ENCODE measurements at regions not wholly inside any gene's neighbourhood (a gene's known extent, or its start where the extent isn't known, plus 50 kb on each side); places are given as distances from the start of the nearest gene placed in this dataset.

DNA sequence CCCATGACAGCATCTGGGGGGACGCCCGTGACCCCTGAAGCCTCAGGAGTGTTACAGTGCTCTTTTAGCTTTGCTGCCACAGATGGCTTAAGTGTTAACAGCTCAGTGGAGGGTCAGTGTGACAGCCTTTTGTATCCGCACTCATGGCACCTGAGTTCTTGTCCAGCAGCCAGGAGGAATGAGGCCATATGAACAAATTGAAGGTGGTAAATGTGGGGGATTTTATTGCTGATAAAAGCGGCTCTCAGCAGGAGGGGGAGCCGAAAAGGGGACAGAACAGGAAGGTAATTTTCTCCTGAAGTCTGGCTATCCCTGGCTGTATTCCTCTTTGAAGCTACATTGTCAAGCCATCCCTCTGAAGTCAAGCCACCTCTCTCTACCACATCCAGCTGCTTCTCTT, 441.0 kb downstream of the RAPGEF2 start (continued):
- TF ChIP-seq, protein P1, sequence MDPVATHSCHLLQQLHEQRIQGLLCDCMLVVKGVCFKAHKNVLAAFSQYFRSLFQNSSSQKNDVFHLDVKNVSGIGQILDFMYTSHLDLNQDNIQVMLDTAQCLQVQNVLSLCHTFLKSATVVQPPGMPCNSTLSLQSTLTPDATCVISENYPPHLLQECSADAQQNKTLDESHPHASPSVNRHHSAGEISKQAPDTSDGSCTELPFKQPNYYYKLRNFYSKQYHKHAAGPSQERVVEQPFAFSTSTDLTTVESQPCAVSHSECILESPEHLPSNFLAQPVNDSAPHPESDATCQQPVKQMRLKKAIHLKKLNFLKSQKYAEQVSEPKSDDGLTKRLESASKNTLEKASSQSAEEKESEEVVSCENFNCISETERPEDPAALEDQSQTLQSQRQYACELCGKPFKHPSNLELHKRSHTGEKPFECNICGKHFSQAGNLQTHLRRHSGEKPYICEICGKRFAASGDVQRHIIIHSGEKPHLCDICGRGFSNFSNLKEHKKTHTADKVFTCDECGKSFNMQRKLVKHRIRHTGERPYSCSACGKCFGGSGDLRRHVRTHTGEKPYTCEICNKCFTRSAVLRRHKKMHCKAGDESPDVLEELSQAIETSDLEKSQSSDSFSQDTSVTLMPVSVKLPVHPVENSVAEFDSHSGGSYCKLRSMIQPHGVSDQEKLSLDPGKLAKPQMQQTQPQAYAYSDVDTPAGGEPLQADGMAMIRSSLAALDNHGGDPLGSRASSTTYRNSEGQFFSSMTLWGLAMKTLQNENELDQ (CRISPR knock-in tag; IDR thresholded peaks at IDR 0.05; ENCODE audit: borderline replicate concordance), result no peak
- TF ChIP-seq, protein P2, sequence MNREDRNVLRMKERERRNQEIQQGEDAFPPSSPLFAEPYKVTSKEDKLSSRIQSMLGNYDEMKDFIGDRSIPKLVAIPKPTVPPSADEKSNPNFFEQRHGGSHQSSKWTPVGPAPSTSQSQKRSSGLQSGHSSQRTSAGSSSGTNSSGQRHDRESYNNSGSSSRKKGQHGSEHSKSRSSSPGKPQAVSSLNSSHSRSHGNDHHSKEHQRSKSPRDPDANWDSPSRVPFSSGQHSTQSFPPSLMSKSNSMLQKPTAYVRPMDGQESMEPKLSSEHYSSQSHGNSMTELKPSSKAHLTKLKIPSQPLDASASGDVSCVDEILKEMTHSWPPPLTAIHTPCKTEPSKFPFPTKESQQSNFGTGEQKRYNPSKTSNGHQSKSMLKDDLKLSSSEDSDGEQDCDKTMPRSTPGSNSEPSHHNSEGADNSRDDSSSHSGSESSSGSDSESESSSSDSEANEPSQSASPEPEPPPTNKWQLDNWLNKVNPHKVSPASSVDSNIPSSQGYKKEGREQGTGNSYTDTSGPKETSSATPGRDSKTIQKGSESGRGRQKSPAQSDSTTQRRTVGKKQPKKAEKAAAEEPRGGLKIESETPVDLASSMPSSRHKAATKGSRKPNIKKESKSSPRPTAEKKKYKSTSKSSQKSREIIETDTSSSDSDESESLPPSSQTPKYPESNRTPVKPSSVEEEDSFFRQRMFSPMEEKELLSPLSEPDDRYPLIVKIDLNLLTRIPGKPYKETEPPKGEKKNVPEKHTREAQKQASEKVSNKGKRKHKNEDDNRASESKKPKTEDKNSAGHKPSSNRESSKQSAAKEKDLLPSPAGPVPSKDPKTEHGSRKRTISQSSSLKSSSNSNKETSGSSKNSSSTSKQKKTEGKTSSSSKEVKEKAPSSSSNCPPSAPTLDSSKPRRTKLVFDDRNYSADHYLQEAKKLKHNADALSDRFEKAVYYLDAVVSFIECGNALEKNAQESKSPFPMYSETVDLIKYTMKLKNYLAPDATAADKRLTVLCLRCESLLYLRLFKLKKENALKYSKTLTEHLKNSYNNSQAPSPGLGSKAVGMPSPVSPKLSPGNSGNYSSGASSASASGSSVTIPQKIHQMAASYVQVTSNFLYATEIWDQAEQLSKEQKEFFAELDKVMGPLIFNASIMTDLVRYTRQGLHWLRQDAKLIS (CRISPR knock-in tag; IDR thresholded peaks at IDR 0.05), result no peak
- TF ChIP-seq, protein P3, sequence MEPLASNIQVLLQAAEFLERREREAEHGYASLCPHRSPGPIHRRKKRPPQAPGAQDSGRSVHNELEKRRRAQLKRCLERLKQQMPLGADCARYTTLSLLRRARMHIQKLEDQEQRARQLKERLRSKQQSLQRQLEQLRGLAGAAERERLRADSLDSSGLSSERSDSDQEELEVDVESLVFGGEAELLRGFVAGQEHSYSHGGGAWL (CRISPR knock-in tag; IDR thresholded peaks at IDR 0.05), result no peak
- TF ChIP-seq CBX1 (IDR thresholded peaks at IDR 0.05; ENCODE audit: low read depth) (no peak), GATAD2A (CRISPR knock-in tag; IDR thresholded peaks at IDR 0.05) (no peak)
- TF ChIP-seq, protein P4, sequence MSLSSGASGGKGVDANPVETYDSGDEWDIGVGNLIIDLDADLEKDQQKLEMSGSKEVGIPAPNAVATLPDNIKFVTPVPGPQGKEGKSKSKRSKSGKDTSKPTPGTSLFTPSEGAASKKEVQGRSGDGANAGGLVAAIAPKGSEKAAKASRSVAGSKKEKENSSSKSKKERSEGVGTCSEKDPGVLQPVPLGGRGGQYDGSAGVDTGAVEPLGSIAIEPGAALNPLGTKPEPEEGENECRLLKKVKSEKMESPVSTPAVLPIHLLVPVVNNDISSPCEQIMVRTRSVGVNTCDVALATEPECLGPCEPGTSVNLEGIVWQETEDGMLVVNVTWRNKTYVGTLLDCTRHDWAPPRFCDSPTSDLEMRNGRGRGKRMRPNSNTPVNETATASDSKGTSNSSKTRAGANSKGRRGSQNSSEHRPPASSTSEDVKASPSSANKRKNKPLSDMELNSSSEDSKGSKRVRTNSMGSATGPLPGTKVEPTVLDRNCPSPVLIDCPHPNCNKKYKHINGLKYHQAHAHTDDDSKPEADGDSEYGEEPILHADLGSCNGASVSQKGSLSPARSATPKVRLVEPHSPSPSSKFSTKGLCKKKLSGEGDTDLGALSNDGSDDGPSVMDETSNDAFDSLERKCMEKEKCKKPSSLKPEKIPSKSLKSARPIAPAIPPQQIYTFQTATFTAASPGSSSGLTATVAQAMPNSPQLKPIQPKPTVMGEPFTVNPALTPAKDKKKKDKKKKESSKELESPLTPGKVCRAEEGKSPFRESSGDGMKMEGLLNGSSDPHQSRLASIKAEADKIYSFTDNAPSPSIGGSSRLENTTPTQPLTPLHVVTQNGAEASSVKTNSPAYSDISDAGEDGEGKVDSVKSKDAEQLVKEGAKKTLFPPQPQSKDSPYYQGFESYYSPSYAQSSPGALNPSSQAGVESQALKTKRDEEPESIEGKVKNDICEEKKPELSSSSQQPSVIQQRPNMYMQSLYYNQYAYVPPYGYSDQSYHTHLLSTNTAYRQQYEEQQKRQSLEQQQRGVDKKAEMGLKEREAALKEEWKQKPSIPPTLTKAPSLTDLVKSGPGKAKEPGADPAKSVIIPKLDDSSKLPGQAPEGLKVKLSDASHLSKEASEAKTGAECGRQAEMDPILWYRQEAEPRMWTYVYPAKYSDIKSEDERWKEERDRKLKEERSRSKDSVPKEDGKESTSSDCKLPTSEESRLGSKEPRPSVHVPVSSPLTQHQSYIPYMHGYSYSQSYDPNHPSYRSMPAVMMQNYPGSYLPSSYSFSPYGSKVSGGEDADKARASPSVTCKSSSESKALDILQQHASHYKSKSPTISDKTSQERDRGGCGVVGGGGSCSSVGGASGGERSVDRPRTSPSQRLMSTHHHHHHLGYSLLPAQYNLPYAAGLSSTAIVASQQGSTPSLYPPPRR (CRISPR knock-in tag; IDR thresholded peaks at IDR 0.05; ENCODE audit: borderline replicate concordance), result no peak
- TF ChIP-seq, protein P5, sequence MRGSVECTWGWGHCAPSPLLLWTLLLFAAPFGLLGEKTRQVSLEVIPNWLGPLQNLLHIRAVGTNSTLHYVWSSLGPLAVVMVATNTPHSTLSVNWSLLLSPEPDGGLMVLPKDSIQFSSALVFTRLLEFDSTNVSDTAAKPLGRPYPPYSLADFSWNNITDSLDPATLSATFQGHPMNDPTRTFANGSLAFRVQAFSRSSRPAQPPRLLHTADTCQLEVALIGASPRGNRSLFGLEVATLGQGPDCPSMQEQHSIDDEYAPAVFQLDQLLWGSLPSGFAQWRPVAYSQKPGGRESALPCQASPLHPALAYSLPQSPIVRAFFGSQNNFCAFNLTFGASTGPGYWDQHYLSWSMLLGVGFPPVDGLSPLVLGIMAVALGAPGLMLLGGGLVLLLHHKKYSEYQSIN (CRISPR knock-in tag; IDR thresholded peaks at IDR 0.05; ENCODE audit: borderline replicate concordance), result no peak
